IMR-90 (cell line): ENCODE measurements at regions not wholly inside any gene's neighbourhood (a gene's known extent, or its start where the extent isn't known, plus 50 kb on each side); places are given as distances from the start of the nearest gene placed in this dataset.

Source experiments
- ATAC-seq: fragments of 200-7000 bp; cut with Tn5 transposase; 2 replicates; pipeline ENCODE4 v1.9.1; 2020; ENCODE audit warnings: low read depth, mild to moderate bottlenecking, moderate library complexity
- BruUV-seq: library from RNA; stranded (reverse); fragments of 400-500 nt; replicated peaks from 2 replicates; lab custom pipeline; 2021; lab: Mats Ljungman, UMichigan
- CTCF ChIA-PET: fragments of 300-600 bp; formaldehyde crosslinking; extraction: SDS; loops from one replicate; lab custom pipeline; 2021; ENCODE audit warnings: antibody characterized with exemption; lab: Yijun Ruan, JAX
- POLR2A ChIA-PET: fragments of 300-600 bp; sonication (Branson Sonifier 250); formaldehyde crosslinking; loops from one replicate; lab custom pipeline; 2022; ENCODE audit warnings: antibody characterized with exemption; ENCODE audit not compliant: unreplicated experiment; lab: Charles Lee
- DNase-seq: peaks from one replicate; pipeline ENCODE4 v3.0.0; 2013
- H2AFZ ChIP-seq: replicated peaks from 2 replicates; pipeline ENCODE3; 2013; ENCODE audit warnings: low read length, mild to moderate bottlenecking; ENCODE audit not compliant: poor library complexity
- H2AK5ac ChIP-seq: 2 replicates; pipeline ENCODE4 v1.6.1; 2013; ENCODE audit warnings: low read depth, low read length, inconsistent platforms
- H2AK9ac ChIP-seq: replicated peaks from 2 replicates; pipeline ENCODE3; 2013; ENCODE audit warnings: mild to moderate bottlenecking, low read depth, low read length, moderate library complexity; ENCODE audit not compliant: poor library complexity
- H2BK120ac ChIP-seq: 2 replicates; pipeline ENCODE4 v1.6.1; 2013; ENCODE audit warnings: low read depth, low read length, inconsistent platforms
- H2BK15ac ChIP-seq: 3 replicates; pipeline ENCODE4 v1.6.1; 2013; ENCODE audit warnings: low read depth, low read length, inconsistent platforms
- H2BK20ac ChIP-seq: 2 replicates; pipeline ENCODE4 v1.6.1; 2013; ENCODE audit warnings: low read depth, mild to moderate bottlenecking, inconsistent platforms, low read length, moderate library complexity
- H2BK5ac ChIP-seq: 2 replicates; pipeline ENCODE4 v1.6.1; 2013; ENCODE audit warnings: mild to moderate bottlenecking, low read depth, low read length, inconsistent platforms; ENCODE audit not compliant: poor library complexity, severe bottlenecking
- H3K14ac ChIP-seq: replicated peaks from 2 replicates; pipeline ENCODE4 v1.6.1; 2013; ENCODE audit warnings: low read depth, low read length, inconsistent platforms
- H3K18ac ChIP-seq: 2 replicates; pipeline ENCODE4 v1.6.1; 2013; ENCODE audit warnings: low read depth, low read length, control low read depth
- H3K23ac ChIP-seq: 2 replicates; pipeline ENCODE4 v1.6.1; 2013; ENCODE audit warnings: low read depth, low read length, inconsistent platforms
- H3K27ac ChIP-seq: 2 replicates; pipeline ENCODE4 v1.5.1; 2013; ENCODE audit warnings: mild to moderate bottlenecking, control low read depth, low read length; ENCODE audit not compliant: insufficient read depth
- H3K27me3 ChIP-seq: 2 replicates; pipeline ENCODE4 v1.6.1; 2013; ENCODE audit warnings: low read length; ENCODE audit not compliant: control insufficient read depth, insufficient read depth
- H3K36me3 ChIP-seq: 2 replicates; pipeline ENCODE4 v1.6.1; 2013; ENCODE audit warnings: low read length, mixed read lengths; ENCODE audit not compliant: control insufficient read depth, insufficient read depth
- H3K4ac ChIP-seq: 2 replicates; pipeline ENCODE4 v1.6.1; 2013; ENCODE audit warnings: low read depth, low read length, inconsistent platforms
- H3K4me1 ChIP-seq: 2 replicates; pipeline ENCODE4 v1.6.1; 2013; ENCODE audit warnings: low read length, mixed read lengths; ENCODE audit not compliant: control insufficient read depth, insufficient read depth
- H3K4me2 ChIP-seq: 2 replicates; pipeline ENCODE4 v1.6.1; 2013; ENCODE audit warnings: low read depth, mild to moderate bottlenecking, control low read depth, low read length, moderate library complexity
- H3K4me3 ChIP-seq: 2 replicates; pipeline ENCODE4 v1.5.1; 2013; ENCODE audit warnings: low read depth, mild to moderate bottlenecking, control low read depth, low read length, moderate library complexity; ENCODE audit not compliant: insufficient read depth
- H3K56ac ChIP-seq: 2 replicates; pipeline ENCODE4 v1.6.1; 2013; ENCODE audit warnings: low read length, inconsistent platforms; ENCODE audit not compliant: insufficient read depth; ENCODE audit errors: extremely low read depth
- H3K79me1 ChIP-seq, 2 experiments: 2 replicates each; pipeline ENCODE4 v1.6.1; 2013; ENCODE audit warnings: low read length in 2 of 2, inconsistent platforms in 1 of 2, low read depth in 1 of 2
- H3K9ac ChIP-seq: 2 replicates; pipeline ENCODE4 v1.6.1; 2013; ENCODE audit warnings: low read depth, low read length, control low read depth
- H3K9me1 ChIP-seq: 2 replicates; pipeline ENCODE4 v1.6.1; 2013; ENCODE audit warnings: low read length, inconsistent platforms; ENCODE audit not compliant: insufficient read depth
- H3K9me3 ChIP-seq: 2 replicates; pipeline ENCODE4 v1.6.1; 2013; ENCODE audit warnings: low read length; ENCODE audit not compliant: control insufficient read depth, insufficient read depth
- H4K20me1 ChIP-seq: 2 replicates; pipeline ENCODE4 v1.6.1; 2013; ENCODE audit warnings: low read length, inconsistent platforms; ENCODE audit not compliant: insufficient read depth
- H4K5ac ChIP-seq: 2 replicates; pipeline ENCODE4 v1.6.1; 2013; ENCODE audit warnings: mild to moderate bottlenecking, low read depth, low read length, control low read depth
- H4K8ac ChIP-seq, 2 experiments: 2 replicates each; pipeline ENCODE4 v1.6.1; 2013; ENCODE audit warnings: low read depth in 2 of 2, low read length in 2 of 2, control low read depth in 1 of 2, inconsistent platforms in 1 of 2
- H4K91ac ChIP-seq: 2 replicates; pipeline ENCODE4 v1.6.1; 2013; ENCODE audit warnings: low read depth, low read length, inconsistent platforms; ENCODE audit not compliant: insufficient read depth
- CEBPB ChIP-seq: IDR thresholded peaks from 2 replicates; pipeline ENCODE4 v1.6.1; 2012; ENCODE audit warnings: low read depth, low read length, improper control_type of control experiment
- MXI1 ChIP-seq: IDR thresholded peaks from 2 replicates; pipeline ENCODE4 v1.6.1; 2012; ENCODE audit warnings: low read depth, mild to moderate bottlenecking, low read length, moderate library complexity, borderline replicate concordance
- RCOR1 ChIP-seq: IDR thresholded peaks from 2 replicates; pipeline ENCODE4 v1.6.1; 2012; ENCODE audit warnings: mild to moderate bottlenecking, low read length, improper control_type of control experiment; ENCODE audit not compliant: insufficient replicate concordance
- WGBS, 2 experiments: methylation state at CpG; one replicate each; pipeline versions ENCODE4 v1.1.5 to v1.1.7; 2013; ENCODE audit warnings: missing lambda C conversion rate in 2 of 2; ENCODE audit not compliant: insufficient read length in 1 of 2; ENCODE audit errors: extremely low coverage in 2 of 2; 5-methylcytosine and 5-hydroxymethylcytosine counted together
- dilution Hi-C: fragments of 300-500 bp; cut with HindIII; formaldehyde crosslinking; loops from one replicate; pipeline ENCODE4 v1.14.3; 2018; ENCODE audit warnings: low sequenced_read_pairs; ENCODE audit not compliant: unreplicated experiment
- in situ Hi-C: fragments of 300-500 bp; cut with MboI; formaldehyde crosslinking; loops from 3 replicates; pipeline ENCODE4 v1.14.3; 2019; ENCODE audit warnings: low sequenced_read_pairs, inconsistent platforms, mixed read lengths
- intact Hi-C: fragments of 100-400 bp; cut with micrococcal nuclease; formaldehyde crosslinking; loops from 2 replicates; pipeline ENCODE4 v1.10.0; 2022

GRCh38 chr2:49858113-49858490, 703.8 kb upstream of the FSHR start:
- no peaks in the 10 kb centered on the region for H4K20me1 ChIP-seq
- H3K4me2 ChIP-seq: no peak overlapping the region
- H2AFZ ChIP-seq: no peak overlapping the region
- no peaks in the 10 kb centered on the region for H3K36me3 ChIP-seq
- no peaks in the 10 kb centered on the region for H3K27me3 ChIP-seq
- in situ Hi-C loops: no loop called here
- no peaks in the 10 kb centered on the region for H3K79me1 ChIP-seq
- ATAC-seq (no peak), DNase-seq (no peak)
- H3K9me1 ChIP-seq: no peaks in the 10 kb centered on the region
- no peak overlapping the region for H2BK15ac ChIP-seq
- no TSS peak for BruUV-seq
- H2AK9ac ChIP-seq: no peak overlapping the region
- no peak overlapping the region for H2BK5ac ChIP-seq
- no peak overlapping the region for H2BK120ac ChIP-seq
- H4K8ac ChIP-seq: no peak overlapping the region
- H3K4me1 ChIP-seq: no peaks in the 10 kb centered on the region
- ChIA-PET CTCF (interaction anchor here (0.9 kb wide), 2 partner anchors 16 to 54 kb away, joined by 3 to 4 read pairs; no protein-coding TSS in a partner anchor), POLR2A (no interaction called here)
- no peak overlapping the region for H3K4me3 ChIP-seq
- H3K9ac ChIP-seq: no peak overlapping the region
- intact Hi-C loops: no loop called here
- no peak overlapping the region for H4K5ac ChIP-seq
- dilution Hi-C loops: no loop called here
- no peak overlapping the region for H2AK5ac ChIP-seq
- H3K27ac ChIP-seq: no peak overlapping the region
- no peak overlapping the region for H3K14ac ChIP-seq
- H4K91ac ChIP-seq: no peak overlapping the region
- H3K4ac ChIP-seq: no peak overlapping the region
- no peak overlapping the region for H3K56ac ChIP-seq
- H2BK20ac ChIP-seq: no peak overlapping the region
- no CpG with 5 or more reads among the region's 3 CpGs for WGBS, 2 experiments
- TF ChIP-seq RCOR1 (no peak), CEBPB (no peak), MXI1 (no peak)
- H3K18ac ChIP-seq: no peak overlapping the region
- peaks cover 9% of the 10 kb centered on the region for H3K9me3 ChIP-seq
- H3K23ac ChIP-seq: no peak overlapping the region
